Kasumi-1 (cell line): ENCODE measurements at regions not wholly inside any gene's neighbourhood (a gene's known extent, or its start where the extent isn't known, plus 50 kb on each side); places are given as distances from the start of the nearest gene placed in this dataset.
"Not testable (repeated sequence)": the region's sequence is repeated elsewhere in the genome, so short reads cannot be mapped to it uniquely, and the experiment has no call there.

Experiments
- DNase-seq, 2 experiments: peaks; one replicate each; lab custom pipeline; 2025; lab: John Stamatoyannopoulos, UW

- DNase-seq = not testable (repeated sequence)
Measured at GRCh38 chr14:53395267-53395666, 242.1 kb upstream of the DDHD1 start.

DNA sequence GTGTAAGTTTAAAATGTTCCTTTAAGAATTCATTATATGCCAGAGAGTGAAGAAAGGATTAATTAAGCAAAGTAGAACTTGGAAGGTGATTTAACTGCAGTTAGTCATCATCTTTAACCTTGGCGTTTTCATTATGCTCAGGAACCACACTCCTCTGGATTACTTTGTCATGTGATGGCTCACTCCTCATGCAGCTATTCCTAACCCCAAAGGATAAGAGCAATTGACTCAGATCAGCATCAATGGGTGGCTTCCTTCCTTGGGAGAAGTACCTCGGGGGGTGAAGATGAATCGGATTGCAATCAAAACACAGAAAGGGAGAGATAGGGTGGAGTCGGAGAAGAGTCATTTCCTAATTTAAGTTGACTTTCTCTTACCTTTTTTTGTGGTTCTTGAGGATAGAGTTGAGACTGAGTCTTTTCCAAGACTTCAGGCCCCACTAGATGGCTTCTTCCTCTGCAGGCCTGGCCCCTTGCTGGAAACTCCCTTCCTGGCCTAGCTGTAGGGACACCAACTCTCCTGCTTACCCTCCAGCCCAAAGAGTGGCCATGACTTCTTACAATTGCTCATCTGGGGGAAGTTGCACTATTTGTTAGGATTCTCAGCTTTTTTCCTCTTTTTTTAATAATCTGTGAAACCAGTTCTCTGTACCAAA is 238.6 kb upstream of the DDHD1 start:
- DNase-seq = no peak

DNA sequence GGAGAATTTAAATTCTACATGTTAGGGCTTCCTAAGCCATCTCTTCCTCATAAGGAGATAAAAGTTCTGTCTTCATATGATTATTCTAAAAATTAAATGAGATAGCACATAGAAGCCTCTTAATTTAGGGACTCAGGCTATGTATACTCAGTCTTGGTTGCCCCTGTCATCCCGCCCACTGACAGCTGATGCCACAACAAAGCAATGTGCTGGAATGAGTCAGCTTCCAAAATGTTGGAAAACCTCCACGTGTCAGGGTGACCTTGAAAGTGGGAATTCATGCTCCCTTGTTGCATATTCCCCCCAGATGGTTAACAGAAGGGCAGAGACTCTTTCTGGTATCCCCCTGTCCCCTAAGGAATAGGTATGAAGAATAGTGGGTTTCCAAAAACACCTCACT is 238.0 kb upstream of the DDHD1 start:
- DNase-seq = no peak

GRCh38 chr14:53390008-53390407 is 236.9 kb upstream of the DDHD1 start:
- DNase-seq = no peak

GRCh38 chr14:53389202-53389601 is 236.1 kb upstream of the DDHD1 start:
- no peak for DNase-seq

DNA sequence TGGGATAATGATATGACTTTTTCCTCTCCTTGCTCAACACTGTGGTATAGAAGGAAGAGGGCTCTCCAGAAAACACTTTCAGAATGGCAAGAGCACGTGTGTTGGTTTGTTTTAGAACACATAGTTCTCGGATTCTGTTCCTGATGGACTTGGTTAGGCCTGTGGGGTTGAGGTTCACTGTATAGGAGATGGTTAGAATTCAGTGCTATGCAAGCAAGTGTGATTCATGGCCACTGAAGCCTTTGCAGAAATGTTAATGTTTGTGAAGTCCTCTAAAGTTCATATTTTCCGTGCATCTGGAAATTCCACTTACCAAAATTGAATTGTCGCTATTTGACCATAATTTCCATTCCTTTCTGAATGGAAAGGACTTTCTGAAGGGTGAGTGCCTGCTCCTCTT is 233.2 kb upstream of the DDHD1 start:
- no peak for DNase-seq

GRCh38 chr14:53384536-53384935 is 231.4 kb upstream of the DDHD1 start:
- no peak for DNase-seq

GRCh38 chr14:53384073-53384472 is 230.9 kb upstream of the DDHD1 start:
- no peak for DNase-seq

DNA sequence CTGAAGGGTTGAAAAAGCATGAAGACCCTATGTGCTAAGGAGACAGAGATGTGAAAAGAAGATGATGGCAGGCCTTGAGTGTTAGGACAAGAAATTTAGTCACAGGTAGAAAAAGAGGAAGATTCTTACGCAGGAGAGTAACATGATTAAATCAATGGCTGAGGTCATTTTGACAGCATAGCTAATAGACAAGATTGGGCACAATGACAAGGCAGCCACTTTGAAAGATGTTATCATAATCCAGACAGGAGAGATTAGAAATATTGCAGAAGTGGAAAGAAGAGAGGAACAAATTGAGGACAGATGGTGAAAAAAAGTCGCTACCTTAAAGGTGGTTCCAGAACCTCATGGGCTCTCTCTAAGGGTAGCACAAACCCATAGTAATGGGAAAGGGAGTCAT is 228.8 kb upstream of the DDHD1 start:
- DNase-seq = no peak

DNA sequence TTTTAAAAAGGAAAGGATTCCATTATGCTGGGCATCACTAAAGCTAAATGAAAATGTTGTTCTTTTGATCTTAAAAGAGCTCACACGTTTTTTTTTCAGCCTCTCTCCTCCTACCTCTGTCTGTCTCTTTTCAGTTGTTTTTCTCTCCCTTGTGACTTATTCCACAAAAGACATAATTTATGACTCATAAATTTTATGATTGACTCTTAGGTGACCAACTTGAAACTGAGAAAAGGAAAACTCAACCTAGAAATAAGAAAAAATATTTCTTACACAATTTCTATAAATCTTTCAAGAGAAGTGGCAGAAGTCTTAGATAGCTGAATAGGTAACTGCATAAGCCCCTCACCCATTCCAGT is 227.7 kb upstream of the DDHD1 start:
- DNase-seq = no peak

- no peak for DNase-seq
Measured at GRCh38 chr14:53380052-53380866, 227.1 kb upstream of the DDHD1 start.

DNA sequence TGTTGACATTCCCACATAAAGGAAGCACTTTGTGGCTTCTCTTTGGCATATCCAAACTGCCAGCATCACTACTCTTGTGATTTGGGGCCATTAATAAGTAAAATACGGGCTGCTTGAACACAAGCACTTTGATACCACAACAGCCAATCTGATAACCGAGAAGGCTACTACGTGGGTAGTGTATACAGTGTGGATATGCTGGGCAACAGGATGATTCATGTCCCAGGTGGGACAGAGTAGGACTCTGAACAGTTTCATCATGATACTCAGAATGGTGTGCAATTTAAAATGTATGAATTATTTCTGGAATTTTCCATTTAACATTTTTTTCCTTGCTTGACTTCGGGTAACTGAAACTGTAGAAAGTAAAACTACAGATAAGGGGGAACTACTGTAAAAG is 225.0 kb upstream of the DDHD1 start:
- DNase-seq = no peak

DNA sequence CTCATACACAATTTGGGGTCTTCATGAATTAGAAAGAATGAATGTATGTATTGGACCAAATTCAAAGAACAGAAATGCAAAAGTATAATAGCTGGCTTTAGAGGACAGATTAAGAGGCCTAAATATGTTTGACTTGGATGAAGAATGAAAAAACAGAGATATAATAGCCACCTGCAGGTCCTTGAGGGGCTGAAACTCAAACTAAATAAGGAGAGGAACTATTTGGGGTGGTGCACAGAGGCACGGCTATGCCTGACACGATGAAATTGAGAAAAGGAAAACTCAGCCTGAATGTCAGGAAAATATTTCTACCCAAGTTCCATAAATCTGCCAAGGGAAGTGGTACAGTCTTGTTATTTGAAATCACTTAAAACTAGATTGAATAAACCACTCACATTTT is 222.9 kb upstream of the DDHD1 start:
- no peak for DNase-seq

GRCh38 chr14:53375599-53375998 is 222.5 kb upstream of the DDHD1 start:
- DNase-seq = no peak

GRCh38 chr14:53368711-53369201 is 215.6 kb upstream of the DDHD1 start:
- no peak for DNase-seq

GRCh38 chr14:53368066-53368465 is 214.9 kb upstream of the DDHD1 start:
- DNase-seq = no peak

DNA sequence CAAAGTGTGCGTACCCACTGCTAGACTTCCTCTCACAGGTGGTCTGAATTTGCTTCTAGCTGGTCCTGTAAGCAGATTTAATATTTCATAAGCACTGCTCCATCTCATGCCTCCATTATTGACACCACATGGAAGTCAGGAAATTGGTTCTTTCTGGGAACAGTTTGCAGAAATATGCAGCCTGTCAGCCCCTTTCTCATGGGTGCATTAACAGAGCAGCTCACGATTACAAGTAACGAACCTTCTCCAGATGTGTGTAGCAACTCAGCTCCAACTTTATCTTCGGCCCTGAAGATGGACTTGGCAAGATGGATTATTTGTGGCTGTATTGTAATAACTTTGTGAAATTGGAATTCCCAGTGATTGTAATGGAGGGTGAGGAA is 214.5 kb upstream of the DDHD1 start:
- no peak for DNase-seq

- no peak for DNase-seq
Measured at GRCh38 chr14:53365486-53366130, 212.5 kb upstream of the DDHD1 start.

- DNase-seq = not testable (repeated sequence)
Measured at GRCh38 chr14:53362916-53363315, 209.8 kb upstream of the DDHD1 start.

GRCh38 chr14:53360829-53361228 is 207.7 kb upstream of the DDHD1 start:
- no peak for DNase-seq

GRCh38 chr14:53358166-53358565 is 205.0 kb upstream of the DDHD1 start:
- DNase-seq = no peak

DNA sequence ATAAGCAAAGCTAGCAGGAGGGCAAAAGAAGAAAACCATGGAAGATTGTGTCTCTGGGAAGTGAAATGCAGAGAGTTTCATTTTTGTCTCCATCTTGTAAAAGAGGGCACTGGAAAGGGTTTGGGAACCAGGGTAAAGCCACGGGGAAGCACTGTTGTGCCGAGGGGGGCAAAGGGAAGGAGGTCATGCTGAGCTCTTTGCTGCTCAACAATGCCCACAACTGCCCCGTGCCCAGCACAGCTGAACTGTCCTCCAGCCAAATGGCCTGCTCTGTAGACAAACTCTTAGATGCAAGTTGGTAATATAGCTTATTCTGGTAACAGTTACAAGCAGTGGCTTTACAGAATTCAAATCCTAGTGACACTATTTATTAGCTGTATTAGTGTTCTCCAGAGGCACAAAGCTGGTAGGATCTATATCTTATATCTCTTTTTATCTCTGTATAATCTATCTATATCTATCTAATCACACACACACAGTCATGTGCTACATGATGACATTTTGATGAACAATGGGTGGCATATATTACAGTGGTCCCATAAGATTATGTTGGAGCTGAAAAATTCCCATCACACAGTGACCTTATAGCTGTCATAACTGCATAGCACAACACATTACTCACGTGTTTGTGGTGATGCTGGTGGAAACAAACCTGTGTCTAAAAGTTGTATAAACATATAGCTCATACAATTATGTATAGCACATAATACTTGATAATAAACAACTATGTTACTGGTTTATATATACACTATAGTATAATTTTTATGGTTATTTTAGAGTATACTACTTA is 203.4 kb upstream of the DDHD1 start:
- no peak for DNase-seq
